Activated naive CD4-positive, alpha-beta T cell treated with anti-CD3 and anti-CD28 coated beads, Interleukin-2, amount 50 U/mL, for 72 hours (primary cell): ENCODE measurements at regions not wholly inside any gene's neighbourhood (a gene's known extent, or its start where the extent isn't known, plus 50 kb on each side); places are given as distances from the start of the nearest gene placed in this dataset.
"Not testable (repeated sequence)": the region's sequence is repeated elsewhere in the genome, so short reads cannot be mapped to it uniquely, and the experiment has no call there.

Source experiments
- ATAC-seq, 2 donors: fragments of 150-1000 bp; cut with Tn5 transposase; 2 replicates each; pipeline ENCODE4 v1.10.0; 2021; ENCODE audit warnings: mild to moderate bottlenecking in 2 of 2, moderate library complexity in 2 of 2
- DNase-seq, 2 donors: peaks; one replicate each; pipeline ENCODE4 v3.0.0; 2021 to 2022; ENCODE audit warnings: low spot score in 2 of 2
- H3K27ac Mint-ChIP-seq, 2 donors: one replicate each; pipeline ENCODE4 v1.8.0; 2022; ENCODE audit warnings: mild to moderate bottlenecking in 2 of 2, mixed read lengths in 2 of 2
- H3K36me3 Mint-ChIP-seq, 2 donors: one replicate each; pipeline ENCODE4 v1.8.0; 2022; ENCODE audit warnings: mixed read lengths in 2 of 2
- H3K9me3 Mint-ChIP-seq, 2 donors: one replicate each; pipeline ENCODE4 v1.8.0; 2022; ENCODE audit warnings: mixed read lengths in 2 of 2

GRCh38 chr1:215393476-215393875 is 173.6 kb upstream of the KCTD3 start:
- DNase-seq: no peak
- peaks cover 3 to 8% of the 10 kb centered on the region in 2 donors for H3K9me3 Mint-ChIP-seq
- no peak for ATAC-seq
- H3K36me3 Mint-ChIP-seq: no peaks in the 10 kb centered on the region
- H3K27ac Mint-ChIP-seq: no peak overlapping the region

GRCh38 chr1:215394084-215394991 is 172.8 kb upstream of the KCTD3 start:
- Mint-ChIP-seq H3K9me3 (peaks cover 3 to 8% of the 10 kb centered on the region in 2 donors), H3K36me3 (no peaks in the 10 kb centered on the region), H3K27ac (no peak overlapping the region)
- DNase-seq: no peak
- no peak for ATAC-seq

- Mint-ChIP-seq H3K27ac (no peak overlapping the region), H3K36me3 (no peaks in the 10 kb centered on the region), H3K9me3 (peaks cover 3 to 8% of the 10 kb centered on the region in 2 donors)
- no peak for DNase-seq
- ATAC-seq: no peak
Observed at GRCh38 chr1:215397106-215397505, 170.0 kb upstream of the KCTD3 start.

- no peak for DNase-seq
- H3K9me3 Mint-ChIP-seq: peaks cover 3 to 9% of the 10 kb centered on the region in 2 donors
- H3K36me3 Mint-ChIP-seq: no peaks in the 10 kb centered on the region
- ATAC-seq: no peak
- H3K27ac Mint-ChIP-seq: no peak overlapping the region
Observed at GRCh38 chr1:215397843-215398242, 169.3 kb upstream of the KCTD3 start.

GRCh38 chr1:215399787-215400186 is 167.3 kb upstream of the KCTD3 start:
- Mint-ChIP-seq H3K27ac (no peak overlapping the region), H3K9me3 (peaks cover 0 to 8% of the 10 kb centered on the region in 2 donors), H3K36me3 (no peaks in the 10 kb centered on the region)
- no peak for DNase-seq
- no peak for ATAC-seq

- peaks cover 0 to 10% of the 10 kb centered on the region in 2 donors for H3K9me3 Mint-ChIP-seq
- no peak for ATAC-seq
- no peak overlapping the region for H3K27ac Mint-ChIP-seq
- DNase-seq: no peak
- no peaks in the 10 kb centered on the region for H3K36me3 Mint-ChIP-seq
Observed at GRCh38 chr1:215400741-215401140, 166.4 kb upstream of the KCTD3 start.

- DNase-seq (no peak), ATAC-seq (no peak)
- H3K9me3 Mint-ChIP-seq: peaks cover 0 to 7% of the 10 kb centered on the region in 2 donors
- H3K36me3 Mint-ChIP-seq: no peaks in the 10 kb centered on the region
- H3K27ac Mint-ChIP-seq: no peak overlapping the region
Observed at GRCh38 chr1:215402147-215402546, 165.0 kb upstream of the KCTD3 start.

- Mint-ChIP-seq H3K27ac (no peak overlapping the region), H3K9me3 (peaks cover 0 to 7% of the 10 kb centered on the region in 2 donors), H3K36me3 (no peaks in the 10 kb centered on the region)
- no peak for DNase-seq
- ATAC-seq: no peak
Observed at GRCh38 chr1:215405211-215405610, 161.9 kb upstream of the KCTD3 start.

GRCh38 chr1:215406927-215407326 is 160.2 kb upstream of the KCTD3 start:
- no peak overlapping the region for H3K27ac Mint-ChIP-seq
- peaks cover 0 to 9% of the 10 kb centered on the region in 2 donors for H3K9me3 Mint-ChIP-seq
- ATAC-seq (no peak), DNase-seq (no peak)
- H3K36me3 Mint-ChIP-seq: no peaks in the 10 kb centered on the region

- ATAC-seq: no peak
- Mint-ChIP-seq H3K27ac (no peak overlapping the region), H3K36me3 (no peaks in the 10 kb centered on the region), H3K9me3 (peaks cover 0 to 10% of the 10 kb centered on the region in 2 donors)
- no peak for DNase-seq
Observed at GRCh38 chr1:215407575-215407974, 159.5 kb upstream of the KCTD3 start.

- H3K27ac Mint-ChIP-seq, H3K36me3 Mint-ChIP-seq, ATAC-seq, DNase-seq, H3K9me3 Mint-ChIP-seq: not testable (repeated sequence)
Observed at GRCh38 chr1:215409546-215409945, 157.6 kb upstream of the KCTD3 start.

- H3K36me3 Mint-ChIP-seq, DNase-seq, H3K9me3 Mint-ChIP-seq, ATAC-seq, H3K27ac Mint-ChIP-seq: not testable (repeated sequence)
Observed at GRCh38 chr1:215415521-215415920, 151.6 kb upstream of the KCTD3 start.

- Mint-ChIP-seq H3K36me3 (no peaks in the 10 kb centered on the region), H3K27ac (no peak overlapping the region), H3K9me3 (peaks cover 0 to 7% of the 10 kb centered on the region in 2 donors)
- DNase-seq: no peak
- no peak for ATAC-seq
Observed at GRCh38 chr1:215416497-215416896, 150.6 kb upstream of the KCTD3 start.

- Mint-ChIP-seq H3K9me3 (peaks cover 0 to 4% of the 10 kb centered on the region in 2 donors), H3K36me3 (no peaks in the 10 kb centered on the region), H3K27ac (no peak overlapping the region)
- ATAC-seq (no peak), DNase-seq (no peak)
Observed at GRCh38 chr1:215417122-215417521, 150.0 kb upstream of the KCTD3 start.

- DNase-seq: no peak
- no peak for ATAC-seq
- Mint-ChIP-seq H3K27ac (no peak overlapping the region), H3K36me3 (no peaks in the 10 kb centered on the region), H3K9me3 (peaks cover 0 to 4% of the 10 kb centered on the region in 2 donors)
Observed at GRCh38 chr1:215418876-215419447, 148.1 kb upstream of the KCTD3 start.

GRCh38 chr1:215421744-215422143 is 145.4 kb upstream of the KCTD3 start:
- H3K9me3 Mint-ChIP-seq: no peaks in the 10 kb centered on the region
- DNase-seq (no peak), ATAC-seq (no peak)
- no peaks in the 10 kb centered on the region for H3K36me3 Mint-ChIP-seq
- H3K27ac Mint-ChIP-seq: no peak overlapping the region

GRCh38 chr1:215423288-215423687 is 143.8 kb upstream of the KCTD3 start:
- Mint-ChIP-seq H3K27ac (no peak overlapping the region), H3K36me3 (no peaks in the 10 kb centered on the region), H3K9me3 (peaks cover 0 to 9% of the 10 kb centered on the region in 2 donors)
- no peak for DNase-seq
- ATAC-seq: no peak

GRCh38 chr1:215425138-215425537 is 142.0 kb upstream of the KCTD3 start:
- DNase-seq: no peak
- H3K36me3 Mint-ChIP-seq: peaks cover 0 to 3% of the 10 kb centered on the region in 2 donors
- no peak for ATAC-seq
- H3K9me3 Mint-ChIP-seq: peaks cover 6 to 21% of the 10 kb centered on the region in 2 donors
- H3K27ac Mint-ChIP-seq: no peak overlapping the region
